ENCODE measurements at regions not wholly inside any gene's neighbourhood (a gene's known extent, or its start where the extent isn't known, plus 50 kb on each side); places are given as distances from the start of the nearest gene placed in this dataset.

DNA sequence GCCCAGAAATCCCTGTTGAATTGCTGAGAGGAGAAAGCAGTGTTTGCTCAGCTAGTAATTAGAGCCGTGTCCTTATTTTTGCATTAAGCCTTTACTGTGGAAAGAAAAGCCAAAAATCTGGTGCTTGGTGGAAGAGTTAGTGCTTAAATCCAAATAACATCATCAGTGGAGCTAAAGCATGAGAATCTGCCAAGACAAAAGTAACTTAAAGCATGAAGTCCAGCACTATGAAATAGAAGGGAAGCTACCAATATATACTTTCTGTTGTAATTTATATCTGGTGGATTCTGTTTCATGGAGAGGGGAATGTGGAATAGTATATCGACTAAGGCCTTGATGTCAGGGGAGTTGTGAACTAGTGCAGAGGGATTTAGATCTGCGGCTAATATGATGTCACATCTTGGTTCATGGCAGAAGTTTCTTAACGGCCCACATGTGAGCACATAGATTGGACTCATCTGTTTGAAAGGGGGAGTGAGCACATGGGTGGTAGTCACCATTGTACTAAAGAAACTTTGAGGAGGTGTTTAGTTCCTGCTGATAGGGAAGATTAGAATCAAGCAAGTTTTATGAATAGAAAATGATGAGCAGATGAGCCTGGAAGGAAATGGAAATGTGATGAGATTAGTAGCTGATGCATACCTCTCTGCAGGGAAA lies 224.4 kb upstream of the MTNR1B start:
- Histone ChIP-seq H3K27me3 (ENCODE audit: control insufficient read depth, insufficient read depth, low read length) (no peaks in the 10 kb centered on the region), H3K36me3 (ENCODE audit: control insufficient read depth, insufficient read depth, low read length) (no peaks in the 10 kb centered on the region), H3K4me1 (ENCODE audit: control insufficient read depth, insufficient read depth, low read length) (no peaks in the 10 kb centered on the region), H3K27ac (ENCODE audit: low read length) (no peak overlapping the region), H3K4me3 (ENCODE audit: low read length) (no peak overlapping the region), H3K9me3 (ENCODE audit: control insufficient read depth, insufficient read depth, low read length) (peaks cover 2% of the 10 kb centered on the region)
- H3K27ac Mint-ChIP-seq: no peak overlapping the region
- DNase-seq (no peak), ATAC-seq (no peak)
- WGBS (ENCODE audit: insufficient coverage): 93% methylated on average over 4 of the region's 4 CpGs
- H3K4me3 Mint-ChIP-seq: no peak overlapping the region
- H3K9me3 Mint-ChIP-seq: peaks cover 6 to 13% of the 10 kb centered on the region in 2 donors
- intact Hi-C loops (cut with micrococcal nuclease): no loop called here
- no peaks in the 10 kb centered on the region for H3K4me1 Mint-ChIP-seq
- no peaks in the 10 kb centered on the region for H3K27me3 Mint-ChIP-seq (ENCODE audit: low read depth in 2 of 2)
- TF ChIP-seq, protein P1, sequence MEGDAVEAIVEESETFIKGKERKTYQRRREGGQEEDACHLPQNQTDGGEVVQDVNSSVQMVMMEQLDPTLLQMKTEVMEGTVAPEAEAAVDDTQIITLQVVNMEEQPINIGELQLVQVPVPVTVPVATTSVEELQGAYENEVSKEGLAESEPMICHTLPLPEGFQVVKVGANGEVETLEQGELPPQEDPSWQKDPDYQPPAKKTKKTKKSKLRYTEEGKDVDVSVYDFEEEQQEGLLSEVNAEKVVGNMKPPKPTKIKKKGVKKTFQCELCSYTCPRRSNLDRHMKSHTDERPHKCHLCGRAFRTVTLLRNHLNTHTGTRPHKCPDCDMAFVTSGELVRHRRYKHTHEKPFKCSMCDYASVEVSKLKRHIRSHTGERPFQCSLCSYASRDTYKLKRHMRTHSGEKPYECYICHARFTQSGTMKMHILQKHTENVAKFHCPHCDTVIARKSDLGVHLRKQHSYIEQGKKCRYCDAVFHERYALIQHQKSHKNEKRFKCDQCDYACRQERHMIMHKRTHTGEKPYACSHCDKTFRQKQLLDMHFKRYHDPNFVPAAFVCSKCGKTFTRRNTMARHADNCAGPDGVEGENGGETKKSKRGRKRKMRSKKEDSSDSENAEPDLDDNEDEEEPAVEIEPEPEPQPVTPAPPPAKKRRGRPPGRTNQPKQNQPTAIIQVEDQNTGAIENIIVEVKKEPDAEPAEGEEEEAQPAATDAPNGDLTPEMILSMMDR (IDR thresholded peaks at IDR 0.05): no peak
- H3K36me3 Mint-ChIP-seq: no peaks in the 10 kb centered on the region

DNA sequence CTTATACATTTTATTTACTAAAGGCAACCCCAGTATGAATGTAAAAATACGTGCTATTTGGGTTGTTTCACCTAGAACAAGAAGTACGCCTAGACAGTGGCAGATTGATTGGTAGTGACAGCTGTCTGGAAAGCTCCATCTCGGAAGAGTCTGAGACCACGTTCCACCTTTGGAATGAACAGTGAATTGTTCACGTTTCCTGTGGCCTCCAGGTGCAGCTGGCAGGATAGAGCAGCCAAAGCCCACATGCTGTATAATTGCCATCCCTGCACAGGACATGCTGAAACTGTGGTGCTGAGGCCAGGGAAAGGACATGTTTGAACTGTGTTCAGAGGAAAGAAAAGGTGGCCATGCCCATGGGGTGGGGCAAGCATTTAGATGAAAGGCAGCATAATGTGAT lies 218.7 kb upstream of the MTNR1B start:
- no peaks in the 10 kb centered on the region for H3K27me3 ChIP-seq (ENCODE audit: control insufficient read depth, insufficient read depth, low read length)
- Mint-ChIP-seq H3K27me3 (ENCODE audit: low read depth in 2 of 2) (no peaks in the 10 kb centered on the region), H3K9me3 (peaks cover 3 to 11% of the 10 kb centered on the region in 2 donors), H3K36me3 (no peaks in the 10 kb centered on the region), H3K4me1 (no peaks in the 10 kb centered on the region), H3K4me3 (no peak overlapping the region), H3K27ac (no peak overlapping the region)
- TF ChIP-seq, protein P1 (IDR thresholded peaks at IDR 0.05): no peak
- WGBS (ENCODE audit: insufficient coverage): 70% methylated on average over 5 of the region's 5 CpGs
- H3K9me3 ChIP-seq (ENCODE audit: control insufficient read depth, insufficient read depth, low read length): peaks cover 2% of the 10 kb centered on the region
- no peak for DNase-seq
- no peak for ATAC-seq
- no peak overlapping the region for H3K4me3 ChIP-seq (ENCODE audit: low read length)
- intact Hi-C loops (cut with micrococcal nuclease): no loop called here
- H3K36me3 ChIP-seq (ENCODE audit: control insufficient read depth, insufficient read depth, low read length): no peaks in the 10 kb centered on the region
- H3K27ac ChIP-seq (ENCODE audit: low read length): no peak overlapping the region
- no peaks in the 10 kb centered on the region for H3K4me1 ChIP-seq (ENCODE audit: control insufficient read depth, insufficient read depth, low read length)

DNA sequence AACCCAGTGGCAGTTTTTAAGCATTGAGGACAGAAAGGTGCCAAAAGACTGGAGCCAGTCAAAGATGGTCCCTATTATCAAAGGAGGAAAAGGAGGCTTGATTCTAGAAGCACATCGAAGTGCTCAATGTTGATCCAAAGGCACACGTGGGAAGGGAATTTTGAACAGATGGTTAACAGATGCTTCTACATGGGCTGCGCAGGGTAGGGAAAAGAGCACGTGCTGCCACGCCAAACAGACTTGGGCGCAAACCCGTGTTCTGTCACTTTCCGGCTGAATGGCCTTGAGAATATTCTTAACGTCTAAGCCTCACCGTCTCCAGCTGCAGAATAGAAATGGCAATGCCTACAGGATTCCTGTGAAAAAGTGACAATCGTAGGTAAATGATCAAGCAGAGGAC lies 217.9 kb upstream of the MTNR1B start:
- intact Hi-C loops (cut with micrococcal nuclease): no loop called here
- 73% methylated on average over 11 of the region's 11 CpGs for WGBS (ENCODE audit: insufficient coverage)
- ATAC-seq (no peak), DNase-seq (no peak)
- H3K4me3 ChIP-seq (ENCODE audit: low read length): no peak overlapping the region
- H3K27ac ChIP-seq (ENCODE audit: low read length): no peak overlapping the region
- H3K4me1 Mint-ChIP-seq: no peaks in the 10 kb centered on the region
- no peaks in the 10 kb centered on the region for H3K36me3 Mint-ChIP-seq
- no peak overlapping the region for H3K4me3 Mint-ChIP-seq
- H3K27ac Mint-ChIP-seq: no peak overlapping the region
- no peaks in the 10 kb centered on the region for H3K4me1 ChIP-seq (ENCODE audit: control insufficient read depth, insufficient read depth, low read length)
- peaks cover 2% of the 10 kb centered on the region for H3K9me3 ChIP-seq (ENCODE audit: control insufficient read depth, insufficient read depth, low read length)
- H3K9me3 Mint-ChIP-seq: peaks cover 3 to 11% of the 10 kb centered on the region in 2 donors
- no peaks in the 10 kb centered on the region for H3K27me3 ChIP-seq (ENCODE audit: control insufficient read depth, insufficient read depth, low read length)
- no peaks in the 10 kb centered on the region for H3K36me3 ChIP-seq (ENCODE audit: control insufficient read depth, insufficient read depth, low read length)
- H3K27me3 Mint-ChIP-seq (ENCODE audit: low read depth in 2 of 2): no peaks in the 10 kb centered on the region
- TF ChIP-seq, protein P1 (IDR thresholded peaks at IDR 0.05): no peak

DNA sequence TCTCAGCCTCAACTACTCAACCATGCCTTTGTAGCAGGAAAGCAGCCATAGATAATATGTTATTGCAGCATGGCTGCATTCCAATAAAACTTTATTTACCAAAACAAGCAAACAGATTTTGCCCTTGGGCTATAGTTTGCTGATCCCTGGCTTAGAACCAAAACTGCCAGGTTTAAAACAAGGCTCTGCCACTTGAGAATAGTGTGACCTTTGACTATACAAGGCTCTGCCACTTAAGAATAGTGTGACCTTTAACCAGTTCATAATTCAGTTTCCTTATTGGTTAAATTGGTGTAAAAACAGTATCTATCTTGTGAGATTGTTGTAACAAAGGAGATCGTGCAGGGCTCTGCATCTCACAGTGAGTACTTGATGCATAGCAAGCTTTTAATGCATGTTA lies 217.3 kb upstream of the MTNR1B start:
- H3K36me3 ChIP-seq (ENCODE audit: control insufficient read depth, insufficient read depth, low read length): no peaks in the 10 kb centered on the region
- Mint-ChIP-seq H3K36me3 (no peaks in the 10 kb centered on the region), H3K27me3 (ENCODE audit: low read depth in 2 of 2) (no peaks in the 10 kb centered on the region), H3K27ac (no peak overlapping the region), H3K4me3 (no peak overlapping the region), H3K4me1 (no peaks in the 10 kb centered on the region), H3K9me3 (peaks cover 3 to 11% of the 10 kb centered on the region in 2 donors)
- H3K27me3 ChIP-seq (ENCODE audit: control insufficient read depth, insufficient read depth, low read length): no peaks in the 10 kb centered on the region
- DNase-seq (no peak), ATAC-seq (no peak)
- peaks cover 2% of the 10 kb centered on the region for H3K9me3 ChIP-seq (ENCODE audit: control insufficient read depth, insufficient read depth, low read length)
- H3K27ac ChIP-seq (ENCODE audit: low read length): no peak overlapping the region
- no peak overlapping the region for H3K4me3 ChIP-seq (ENCODE audit: low read length)
- WGBS (ENCODE audit: insufficient coverage): 93% methylated on average over 1 of the region's 1 CpG
- TF ChIP-seq, protein P1 (IDR thresholded peaks at IDR 0.05): no peak
- intact Hi-C loops (cut with micrococcal nuclease): no loop called here
- no peaks in the 10 kb centered on the region for H3K4me1 ChIP-seq (ENCODE audit: control insufficient read depth, insufficient read depth, low read length)
